Right atrium auricular region (tissue), 2 donors: ENCODE measurements at regions not wholly inside any gene's neighbourhood (a gene's known extent, or its start where the extent isn't known, plus 50 kb on each side); places are given as distances from the start of the nearest gene placed in this dataset.

Experiments
- DNase-seq: peaks from one replicate; pipeline ENCODE4 v3.0.0-alpha.2; 2019; ENCODE audit warnings: low spot score
- H3K27ac ChIP-seq, 2 donors: fragments of 200-600 bp; sonication (generic); 1 replicate in 1 of 2; 2 replicates in 1 of 2; pipeline ENCODE4 v1.5.1; 2016 to 2019
- H3K27me3 ChIP-seq, 2 donors: fragments of 200-600 bp; sonication (generic); one replicate each; pipeline versions ENCODE4 v1.5.1 to v1.6.0; 2017 to 2019
- H3K36me3 ChIP-seq: fragments of 200-600 bp; sonication (generic); one replicate; pipeline ENCODE4 v1.5.1; 2016
- H3K4me1 ChIP-seq, 2 donors: fragments of 200-600 bp; sonication (generic); one replicate each; pipeline versions ENCODE4 v1.5.1 to v1.6.0; 2017 to 2019
- H3K4me3 ChIP-seq, 2 donors: fragments of 200-600 bp; sonication (generic); 1 replicate in 1 of 2; 2 replicates in 1 of 2; pipeline ENCODE4 v1.5.1; 2017 to 2019; ENCODE audit warnings: mild to moderate bottlenecking in 1 of 2, moderate library complexity in 1 of 2
- H3K9me3 ChIP-seq, 2 donors: fragments of 200-600 bp; sonication (generic); one replicate each; pipeline ENCODE4 v1.5.1; 2019
- CTCF ChIP-seq, 2 donors: fragments of 200-600 bp; sonication (generic); IDR thresholded peaks; one replicate each; pipeline ENCODE4 v1.5.1; 2019; ENCODE audit warnings: antibody characterized with exemption in 2 of 2

GRCh38 chr7:89477991-89478390 lies 676.3 kb upstream of the STEAP1 start:
- DNase-seq: no peak
- no peak for TF ChIP-seq CTCF (IDR thresholded peaks at IDR 0.05)
- no peak overlapping the region for H3K4me3 ChIP-seq
- H3K27me3 ChIP-seq: no peaks in the 10 kb centered on the region
- no peaks in the 10 kb centered on the region for H3K9me3 ChIP-seq
- H3K27ac ChIP-seq: no peak overlapping the region
- no peaks in the 10 kb centered on the region for H3K36me3 ChIP-seq
- no peaks in the 10 kb centered on the region for H3K4me1 ChIP-seq

GRCh38 chr7:89495704-89496103 lies 658.6 kb upstream of the STEAP1 start:
- H3K4me1 ChIP-seq: no peaks in the 10 kb centered on the region
- H3K36me3 ChIP-seq: no peaks in the 10 kb centered on the region
- no peak overlapping the region for H3K4me3 ChIP-seq
- no peak overlapping the region for H3K27ac ChIP-seq
- no peak for DNase-seq
- no peaks in the 10 kb centered on the region for H3K9me3 ChIP-seq
- H3K27me3 ChIP-seq: no peaks in the 10 kb centered on the region
- no peak for TF ChIP-seq CTCF (IDR thresholded peaks at IDR 0.05)

GRCh38 chr7:89500084-89500483 lies 654.2 kb upstream of the STEAP1 start:
- H3K36me3 ChIP-seq: no peaks in the 10 kb centered on the region
- H3K4me3 ChIP-seq: no peak overlapping the region
- TF ChIP-seq CTCF (IDR thresholded peaks at IDR 0.05): no peak
- no peaks in the 10 kb centered on the region for H3K9me3 ChIP-seq
- H3K4me1 ChIP-seq: no peaks in the 10 kb centered on the region
- H3K27me3 ChIP-seq: no peaks in the 10 kb centered on the region
- no peak for DNase-seq
- no peak overlapping the region for H3K27ac ChIP-seq

- Histone ChIP-seq H3K27ac (no peak overlapping the region), H3K27me3 (no peaks in the 10 kb centered on the region), H3K4me1 (no peaks in the 10 kb centered on the region), H3K4me3 (no peak overlapping the region), H3K36me3 (no peaks in the 10 kb centered on the region), H3K9me3 (no peaks in the 10 kb centered on the region)
- no peak for DNase-seq
- no peak for TF ChIP-seq CTCF (IDR thresholded peaks at IDR 0.05)
Measured at GRCh38 chr7:89503281-89503680, 651.0 kb upstream of the STEAP1 start.

- no peak for TF ChIP-seq CTCF (IDR thresholded peaks at IDR 0.05)
- H3K4me1 ChIP-seq: no peaks in the 10 kb centered on the region
- no peaks in the 10 kb centered on the region for H3K9me3 ChIP-seq
- no peaks in the 10 kb centered on the region for H3K36me3 ChIP-seq
- no peak overlapping the region for H3K27ac ChIP-seq
- H3K4me3 ChIP-seq: no peak overlapping the region
- no peaks in the 10 kb centered on the region for H3K27me3 ChIP-seq
- DNase-seq: no peak
Measured at GRCh38 chr7:89507034-89507433, 647.2 kb upstream of the STEAP1 start.

GRCh38 chr7:89511900-89512299 lies 642.4 kb upstream of the STEAP1 start:
- H3K9me3 ChIP-seq: no peaks in the 10 kb centered on the region
- no peaks in the 10 kb centered on the region for H3K27me3 ChIP-seq
- no peak overlapping the region for H3K4me3 ChIP-seq
- no peak for TF ChIP-seq CTCF (IDR thresholded peaks at IDR 0.05)
- no peaks in the 10 kb centered on the region for H3K4me1 ChIP-seq
- DNase-seq: no peak
- no peak overlapping the region for H3K27ac ChIP-seq
- H3K36me3 ChIP-seq: no peaks in the 10 kb centered on the region
